Colonic mucosa (tissue), 4 donors: ENCODE measurements at regions not wholly inside any gene's neighbourhood (a gene's known extent, or its start where the extent isn't known, plus 50 kb on each side); places are given as distances from the start of the nearest gene placed in this dataset.

Source experiments
- DNase-seq: peaks from one replicate; pipeline ENCODE4 v3.0.0-alpha.2; 2020
- H3K27ac ChIP-seq: fragments of 200-600 bp; one replicate; pipeline ENCODE4 v1.8.0; 2021
- H3K27me3 ChIP-seq: fragments of 200-600 bp; one replicate; pipeline ENCODE4 v1.8.0; 2021
- H3K36me3 ChIP-seq: fragments of 200-600 bp; one replicate; pipeline ENCODE4 v1.8.0; 2021
- H3K4me1 ChIP-seq: fragments of 200-600 bp; one replicate; pipeline ENCODE4 v1.8.0; 2021; ENCODE audit warnings: mild to moderate bottlenecking
- H3K4me3 ChIP-seq: fragments of 200-600 bp; one replicate; pipeline ENCODE4 v1.8.0; 2021
- H3K9ac ChIP-seq, 2 donors: one replicate each; pipeline ENCODE4 v1.7.0; 2013; ENCODE audit warnings: control low read depth in 2 of 2, low read depth in 2 of 2, low read length in 2 of 2
- H3K9me3 ChIP-seq: fragments of 200-600 bp; one replicate; pipeline ENCODE4 v1.8.0; 2021
- CTCF ChIP-seq: fragments of 200-600 bp; IDR thresholded peaks from one replicate; pipeline ENCODE4 v1.8.0; 2022; ENCODE audit warnings: antibody characterized with exemption, mild to moderate bottlenecking
- intact Hi-C: fragments of 100-400 bp; cut with DNase I; formaldehyde crosslinking; loops from one replicate; pipeline ENCODE4 v1.14.1; 2022
- donor health status: healthy.
- donor health status: DM: no; HTN: no; CAD: no.
- donor health status: DM: no; HTN: no; CAD: no.

- Histone ChIP-seq H3K36me3 (no peaks in the 10 kb centered on the region), H3K4me3 (no peak overlapping the region), H3K9ac (no peak overlapping the region), H3K9me3 (no peaks in the 10 kb centered on the region), H3K4me1 (no peaks in the 10 kb centered on the region), H3K27ac (no peak overlapping the region), H3K27me3 (no peaks in the 10 kb centered on the region)
- DNase-seq, result no peak
- intact Hi-C loops, result no loop called here
- no peak for TF ChIP-seq CTCF
These were observed 548.8 kb downstream of the COL12A1 start for GRCh38 chr6:74657011-74657410.

DNA sequence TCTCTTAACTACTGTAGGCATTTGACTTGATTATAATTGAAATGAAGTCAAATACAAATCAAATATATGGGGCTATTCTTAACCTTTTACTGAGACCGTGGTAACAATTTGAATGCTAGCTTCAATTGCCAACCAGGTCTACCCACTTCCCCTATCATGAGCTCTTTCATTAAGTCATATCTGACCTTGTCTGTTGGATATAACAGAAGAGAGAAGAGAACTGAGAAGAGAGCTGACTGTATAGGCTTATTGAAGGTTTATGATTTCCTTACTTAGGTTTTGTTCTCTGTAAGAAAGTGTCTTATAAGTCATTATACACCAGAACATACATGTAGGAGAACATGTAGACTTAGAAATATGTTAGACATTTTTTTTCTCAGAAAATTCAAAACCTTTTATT is 549.4 kb downstream of the COL12A1 start:
- intact Hi-C loops, result no loop called here

DNA sequence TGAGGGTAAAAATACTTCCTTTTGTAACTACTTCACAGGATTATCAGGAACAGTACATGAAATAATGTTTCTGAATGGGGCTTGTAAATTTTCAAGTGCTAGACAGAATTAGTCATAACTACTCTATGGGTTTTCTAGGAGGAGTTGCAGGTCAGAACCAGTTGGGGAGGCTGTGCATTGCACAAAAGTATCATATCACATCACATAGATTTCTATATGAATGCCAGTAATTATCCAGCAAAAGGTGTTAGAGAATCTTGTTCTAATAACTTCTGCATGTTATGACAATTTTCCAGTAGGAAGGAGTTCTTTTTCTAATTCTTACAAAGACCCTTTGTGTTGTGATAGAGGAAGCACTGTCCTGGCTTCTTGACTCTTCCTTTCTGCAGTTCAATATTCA is 551.6 kb downstream of the COL12A1 start:
- no peaks in the 10 kb centered on the region for H3K27me3 ChIP-seq
- H3K36me3 ChIP-seq, result no peaks in the 10 kb centered on the region
- no peak overlapping the region for H3K4me3 ChIP-seq
- H3K9ac ChIP-seq, result no peak overlapping the region
- H3K27ac ChIP-seq, result no peak overlapping the region
- no peaks in the 10 kb centered on the region for H3K9me3 ChIP-seq
- intact Hi-C loops, result no loop called here
- no peaks in the 10 kb centered on the region for H3K4me1 ChIP-seq
- TF ChIP-seq CTCF, result no peak
- DNase-seq, result no peak

More for the DNA sequence above, 549.4 kb downstream of the COL12A1 start:
- no peaks in the 10 kb centered on the region for H3K36me3 ChIP-seq
- no peaks in the 10 kb centered on the region for H3K9me3 ChIP-seq
- H3K27me3 ChIP-seq, result no peaks in the 10 kb centered on the region
- no peak overlapping the region for H3K9ac ChIP-seq
- no peak overlapping the region for H3K4me3 ChIP-seq
- no peak for DNase-seq
- no peaks in the 10 kb centered on the region for H3K4me1 ChIP-seq
- no peak overlapping the region for H3K27ac ChIP-seq
- TF ChIP-seq CTCF, result no peak

GRCh38 chr6:74651948-74652842 is 553.7 kb downstream of the COL12A1 start:
- Histone ChIP-seq H3K9ac (no peak overlapping the region), H3K4me3 (no peak overlapping the region), H3K4me1 (no peaks in the 10 kb centered on the region), H3K27ac (no peak overlapping the region), H3K9me3 (no peaks in the 10 kb centered on the region), H3K36me3 (no peaks in the 10 kb centered on the region), H3K27me3 (no peaks in the 10 kb centered on the region)
- intact Hi-C loops, result no loop called here
- no peak for DNase-seq
- TF ChIP-seq CTCF, result no peak

GRCh38 chr6:74650668-74651067 is 555.2 kb downstream of the COL12A1 start:
- Histone ChIP-seq H3K36me3 (no peaks in the 10 kb centered on the region), H3K27me3 (no peaks in the 10 kb centered on the region), H3K27ac (no peak overlapping the region), H3K4me3 (no peak overlapping the region), H3K9ac (no peak overlapping the region), H3K4me1 (no peaks in the 10 kb centered on the region), H3K9me3 (no peaks in the 10 kb centered on the region)
- no peak for TF ChIP-seq CTCF
- intact Hi-C loops, result no loop called here
- no peak for DNase-seq
